ENCODE measurements at regions not wholly inside any gene's neighbourhood (a gene's known extent, or its start where the extent isn't known, plus 50 kb on each side); places are given as distances from the start of the nearest gene placed in this dataset.

DNA sequence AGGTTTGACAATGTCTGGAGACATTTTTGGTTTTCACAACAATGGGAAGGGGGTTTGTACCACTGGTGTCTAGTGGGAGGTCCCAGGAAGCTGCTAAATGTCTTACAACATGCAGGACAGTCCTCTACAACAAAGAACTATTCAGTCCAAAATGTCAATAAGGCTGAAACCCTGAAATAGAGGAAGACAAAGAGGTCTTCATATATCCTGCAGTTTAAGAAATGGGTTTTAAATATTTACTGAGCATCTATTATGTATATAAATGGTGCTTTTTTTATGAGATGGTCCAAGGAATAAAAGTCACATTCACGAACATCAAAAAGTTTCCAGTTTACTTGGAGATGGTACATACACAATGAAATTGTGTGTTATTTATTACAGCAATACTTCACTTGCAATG is 107.3 kb downstream of the AKAP11 start:
- TF ChIP-seq, protein P1, sequence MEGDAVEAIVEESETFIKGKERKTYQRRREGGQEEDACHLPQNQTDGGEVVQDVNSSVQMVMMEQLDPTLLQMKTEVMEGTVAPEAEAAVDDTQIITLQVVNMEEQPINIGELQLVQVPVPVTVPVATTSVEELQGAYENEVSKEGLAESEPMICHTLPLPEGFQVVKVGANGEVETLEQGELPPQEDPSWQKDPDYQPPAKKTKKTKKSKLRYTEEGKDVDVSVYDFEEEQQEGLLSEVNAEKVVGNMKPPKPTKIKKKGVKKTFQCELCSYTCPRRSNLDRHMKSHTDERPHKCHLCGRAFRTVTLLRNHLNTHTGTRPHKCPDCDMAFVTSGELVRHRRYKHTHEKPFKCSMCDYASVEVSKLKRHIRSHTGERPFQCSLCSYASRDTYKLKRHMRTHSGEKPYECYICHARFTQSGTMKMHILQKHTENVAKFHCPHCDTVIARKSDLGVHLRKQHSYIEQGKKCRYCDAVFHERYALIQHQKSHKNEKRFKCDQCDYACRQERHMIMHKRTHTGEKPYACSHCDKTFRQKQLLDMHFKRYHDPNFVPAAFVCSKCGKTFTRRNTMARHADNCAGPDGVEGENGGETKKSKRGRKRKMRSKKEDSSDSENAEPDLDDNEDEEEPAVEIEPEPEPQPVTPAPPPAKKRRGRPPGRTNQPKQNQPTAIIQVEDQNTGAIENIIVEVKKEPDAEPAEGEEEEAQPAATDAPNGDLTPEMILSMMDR (IDR thresholded peaks at IDR 0.05; ENCODE audit: low read depth, low read length, poor library complexity, severe bottlenecking): no peak
- no peak for TF ChIP-seq EZH2phosphoT487 (IDR thresholded peaks at IDR 0.05; ENCODE audit: borderline replicate concordance, low read length)
